Sigmoid colon (tissue), 6 donors: ENCODE measurements at regions not wholly inside any gene's neighbourhood (a gene's known extent, or its start where the extent isn't known, plus 50 kb on each side); places are given as distances from the start of the nearest gene placed in this dataset.

Experiments
- DNase-seq: peaks from one replicate; pipeline ENCODE4 v3.0.0-alpha.2; 2019
- H3K27ac ChIP-seq, 4 donors: fragments of 200-600 bp; sonication (generic); one replicate each; pipeline ENCODE4 v1.5.1; 2016 to 2019; ENCODE audit warnings: mild to moderate bottlenecking in 1 of 4
- H3K27me3 ChIP-seq, 3 donors: fragments of 200-600 bp; sonication (generic); one replicate each; pipeline ENCODE4 v1.5.1; 2019; ENCODE audit warnings: mild to moderate bottlenecking in 1 of 3
- H3K36me3 ChIP-seq, 4 donors: fragments of 200-600 bp; sonication (generic); one replicate each; pipeline ENCODE4 v1.5.1; 2016 to 2019
- H3K4me1 ChIP-seq, 4 donors: fragments of 200-600 bp; sonication (generic); one replicate each; pipeline ENCODE4 v1.5.1; 2017 to 2019
- H3K4me3 ChIP-seq, 4 donors: fragments of 200-600 bp; sonication (generic); one replicate each; pipeline ENCODE4 v1.5.1; 2017 to 2019; ENCODE audit warnings: mild to moderate bottlenecking in 2 of 4, moderate library complexity in 1 of 4
- H3K9me3 ChIP-seq, 4 donors: fragments of 200-600 bp in 3 of 4; sonication (generic) in 3 of 4; one replicate each; pipeline versions ENCODE4 v1.5.1 to v1.6.1; 2013 to 2019
- EP300 ChIP-seq, 4 donors: sonication (generic); formaldehyde crosslinking; IDR thresholded peaks; one replicate each; pipeline ENCODE4 v1.6.1; 2017; ENCODE audit warnings: antibody characterized with exemption in 4 of 4
- POLR2A ChIP-seq, 2 donors: fragments of 450-650 bp; IDR thresholded peaks; one replicate each; pipeline ENCODE4 v1.6.1; 2016; ENCODE audit warnings: antibody characterized with exemption in 2 of 2, mild to moderate bottlenecking in 2 of 2, moderate library complexity in 2 of 2
- POLR2AphosphoS5 ChIP-seq, 4 donors: sonication (generic); formaldehyde crosslinking; IDR thresholded peaks; one replicate each; pipeline ENCODE4 v1.6.1; 2017; ENCODE audit warnings: antibody characterized with exemption in 4 of 4
- WGBS, 2 donors: extraction: QIAGEN DNeasy Blood & Tissue Kit; methylation state at CpG; one replicate each; pipeline ENCODE4 v1.1.7; 2013; 5-methylcytosine and 5-hydroxymethylcytosine counted together
- intact Hi-C: fragments of 100-400 bp; cut with DNase I; formaldehyde crosslinking; loops from one replicate; pipeline ENCODE4 v1.15.1; 2023
- TF ChIP-seq, protein P1 (sequence below), 4 experiments: fragments of 450-650 bp in 3 of 4; fragments of 200-600 bp in 1 of 4; IDR thresholded peaks; one replicate each; pipeline ENCODE4 v1.5.1; 2016 to 2019; ENCODE audit warnings: antibody characterized with exemption in 4 of 4, mild to moderate bottlenecking in 3 of 4, moderate library complexity in 2 of 4
- donor health status: healthy with polysubstance abuse.
- donor health status: healthy.

DNA sequence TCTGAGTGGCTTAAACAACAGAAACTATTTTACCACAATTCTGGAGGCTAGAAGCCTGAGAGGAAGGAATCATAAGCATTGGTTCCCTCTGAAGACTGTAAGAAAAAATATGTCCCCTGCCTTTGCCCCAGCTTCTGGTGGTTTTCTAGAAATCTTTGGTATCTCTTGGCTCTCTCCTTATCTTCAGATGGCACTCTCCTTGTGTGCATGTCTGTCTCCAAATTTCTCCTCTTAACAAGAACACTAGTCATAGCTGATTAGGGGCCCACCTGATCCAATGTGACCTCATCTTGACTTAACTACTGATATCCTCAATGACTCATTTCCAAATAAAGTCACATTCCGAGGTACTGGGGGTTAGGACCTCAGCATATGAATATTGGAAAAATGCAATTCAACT is 635.0 kb upstream of the NR3C2 start:
- intact Hi-C loops, result no loop called here
- TF ChIP-seq POLR2AphosphoS5 (IDR thresholded peaks at IDR 0.05) (no peak), POLR2A (IDR thresholded peaks at IDR 0.05) (no peak), EP300 (IDR thresholded peaks at IDR 0.05) (no peak)
- TF ChIP-seq, protein P1, sequence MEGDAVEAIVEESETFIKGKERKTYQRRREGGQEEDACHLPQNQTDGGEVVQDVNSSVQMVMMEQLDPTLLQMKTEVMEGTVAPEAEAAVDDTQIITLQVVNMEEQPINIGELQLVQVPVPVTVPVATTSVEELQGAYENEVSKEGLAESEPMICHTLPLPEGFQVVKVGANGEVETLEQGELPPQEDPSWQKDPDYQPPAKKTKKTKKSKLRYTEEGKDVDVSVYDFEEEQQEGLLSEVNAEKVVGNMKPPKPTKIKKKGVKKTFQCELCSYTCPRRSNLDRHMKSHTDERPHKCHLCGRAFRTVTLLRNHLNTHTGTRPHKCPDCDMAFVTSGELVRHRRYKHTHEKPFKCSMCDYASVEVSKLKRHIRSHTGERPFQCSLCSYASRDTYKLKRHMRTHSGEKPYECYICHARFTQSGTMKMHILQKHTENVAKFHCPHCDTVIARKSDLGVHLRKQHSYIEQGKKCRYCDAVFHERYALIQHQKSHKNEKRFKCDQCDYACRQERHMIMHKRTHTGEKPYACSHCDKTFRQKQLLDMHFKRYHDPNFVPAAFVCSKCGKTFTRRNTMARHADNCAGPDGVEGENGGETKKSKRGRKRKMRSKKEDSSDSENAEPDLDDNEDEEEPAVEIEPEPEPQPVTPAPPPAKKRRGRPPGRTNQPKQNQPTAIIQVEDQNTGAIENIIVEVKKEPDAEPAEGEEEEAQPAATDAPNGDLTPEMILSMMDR (IDR thresholded peaks at IDR 0.05), result no peak
- H3K27me3 ChIP-seq, result no peaks in the 10 kb centered on the region

DNA sequence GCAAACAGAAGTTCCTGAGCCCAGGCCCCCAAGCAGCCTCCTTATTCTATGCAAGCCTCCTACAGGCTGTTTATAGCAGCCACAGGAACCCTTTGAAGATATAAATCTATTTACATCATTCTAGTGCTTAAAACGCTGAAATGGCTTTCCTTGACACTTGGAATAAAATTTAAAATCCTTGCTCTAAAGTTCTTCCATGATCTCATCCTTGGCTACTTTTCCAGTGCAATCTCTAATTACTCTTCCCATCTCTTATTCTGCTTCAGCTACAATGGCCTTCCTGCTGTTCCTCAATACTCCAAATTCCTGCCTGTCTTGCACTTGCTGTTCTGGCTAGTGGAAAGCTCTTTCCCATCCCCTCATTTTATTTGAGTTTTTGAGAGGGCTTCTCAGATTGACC is 634.2 kb upstream of the NR3C2 start:
- no peaks in the 10 kb centered on the region for H3K27me3 ChIP-seq
- 55 to 79% methylated on average over 1 of the region's 1 CpG for WGBS, 2 donors
- DNase-seq, result no peak
- no peaks in the 10 kb centered on the region for H3K9me3 ChIP-seq
- no peaks in the 10 kb centered on the region for H3K36me3 ChIP-seq
- intact Hi-C loops, result no loop called here
- no peak overlapping the region for H3K4me3 ChIP-seq
- H3K27ac ChIP-seq, result no peak overlapping the region
- H3K4me1 ChIP-seq, result no peaks in the 10 kb centered on the region
- TF ChIP-seq, protein P1 (IDR thresholded peaks at IDR 0.05), result no peak
- no peak for TF ChIP-seq POLR2AphosphoS5 (IDR thresholded peaks at IDR 0.05)
- TF ChIP-seq POLR2A (IDR thresholded peaks at IDR 0.05), result no peak
- no peak for TF ChIP-seq EP300 (IDR thresholded peaks at IDR 0.05)

More for the DNA sequence above, 635.0 kb upstream of the NR3C2 start:
- no peak overlapping the region for H3K4me3 ChIP-seq
- no peaks in the 10 kb centered on the region for H3K4me1 ChIP-seq
- H3K27ac ChIP-seq, result no peak overlapping the region
- no peaks in the 10 kb centered on the region for H3K9me3 ChIP-seq
- WGBS, 2 donors, result 84 to 88% methylated on average over 1 of the region's 1 CpG
- H3K36me3 ChIP-seq, result no peaks in the 10 kb centered on the region
- no peak for DNase-seq

DNA sequence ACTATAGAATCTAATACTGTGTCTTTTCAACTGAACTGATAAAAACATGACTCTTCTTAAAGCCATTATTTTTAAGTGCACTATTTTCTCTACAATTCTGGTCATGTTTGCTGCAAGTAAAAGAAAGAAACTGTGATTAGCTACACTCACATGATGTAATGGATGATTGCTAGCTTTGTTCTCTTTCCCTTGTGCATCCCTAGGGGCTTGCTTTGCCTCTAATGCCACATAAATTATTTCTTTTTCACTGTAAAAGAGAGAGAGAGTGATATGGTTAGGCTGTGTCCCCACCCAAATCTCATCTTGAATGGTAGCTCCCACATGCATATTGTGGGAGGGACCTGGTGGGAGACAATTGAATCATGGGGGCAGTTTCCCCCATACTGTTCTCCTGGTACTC is 630.2 kb upstream of the NR3C2 start:
- intact Hi-C loops, result no loop called here

DNA sequence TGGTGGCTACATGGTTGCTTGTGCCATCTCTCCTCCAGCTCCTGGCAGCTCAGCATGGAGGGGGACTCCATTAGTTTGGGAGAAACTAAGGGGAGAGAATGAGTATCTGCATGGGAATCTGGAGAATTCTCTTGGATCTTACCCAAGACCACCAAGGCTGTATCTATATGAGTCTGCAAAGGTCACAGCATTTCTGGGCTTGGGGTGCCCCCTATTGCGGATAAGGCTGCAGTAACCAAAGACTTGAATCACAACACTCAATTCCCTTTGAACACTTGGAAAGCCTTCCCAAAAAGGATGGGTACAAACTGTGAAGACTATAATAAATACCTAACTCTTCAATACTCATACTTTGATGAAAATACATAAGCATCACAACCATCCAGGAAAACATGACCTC is 623.5 kb upstream of the NR3C2 start:
- Histone ChIP-seq H3K27ac (no peak overlapping the region), H3K9me3 (no peaks in the 10 kb centered on the region), H3K36me3 (no peaks in the 10 kb centered on the region), H3K27me3 (no peaks in the 10 kb centered on the region), H3K4me3 (no peak overlapping the region), H3K4me1 (no peaks in the 10 kb centered on the region)
- WGBS, 2 donors, result 91 to 100% methylated on average over 1 of the region's 1 CpG
- TF ChIP-seq, protein P1 (IDR thresholded peaks at IDR 0.05), result no peak
- TF ChIP-seq POLR2AphosphoS5 (IDR thresholded peaks at IDR 0.05) (no peak), EP300 (IDR thresholded peaks at IDR 0.05) (no peak), POLR2A (IDR thresholded peaks at IDR 0.05) (no peak)
- DNase-seq, result no peak
- intact Hi-C loops, result no loop called here

More for the DNA sequence above, 630.2 kb upstream of the NR3C2 start:
- Histone ChIP-seq H3K36me3 (no peaks in the 10 kb centered on the region), H3K4me3 (no peak overlapping the region), H3K27me3 (no peaks in the 10 kb centered on the region), H3K9me3 (no peaks in the 10 kb centered on the region), H3K4me1 (no peaks in the 10 kb centered on the region), H3K27ac (no peak overlapping the region)
- no peak for DNase-seq
- TF ChIP-seq, protein P1 (IDR thresholded peaks at IDR 0.05), result no peak
- TF ChIP-seq EP300 (IDR thresholded peaks at IDR 0.05), result no peak
- no peak for TF ChIP-seq POLR2A (IDR thresholded peaks at IDR 0.05)
- no peak for TF ChIP-seq POLR2AphosphoS5 (IDR thresholded peaks at IDR 0.05)

DNA sequence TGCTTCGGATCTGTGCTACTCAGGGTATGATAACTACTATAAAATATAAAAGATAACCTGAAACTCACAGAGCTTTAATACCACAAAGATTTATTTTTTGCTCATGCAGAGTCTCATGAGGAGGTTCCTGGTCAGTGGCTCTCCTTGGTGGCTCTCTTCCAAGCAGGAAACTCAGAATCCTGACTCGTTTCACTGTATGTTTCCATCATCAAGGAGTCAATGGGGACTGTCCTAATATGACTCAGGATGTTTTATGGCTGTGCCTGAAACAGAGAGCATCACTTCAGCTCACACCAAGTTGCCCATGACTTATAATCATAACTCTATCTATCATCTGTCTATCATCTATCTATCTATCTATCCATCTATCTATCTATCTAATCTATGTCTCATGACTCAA is 620.8 kb upstream of the NR3C2 start:
- no peak overlapping the region for H3K4me3 ChIP-seq
- no peak for DNase-seq
- intact Hi-C loops, result no loop called here
- no peaks in the 10 kb centered on the region for H3K9me3 ChIP-seq
- no peaks in the 10 kb centered on the region for H3K36me3 ChIP-seq
- no peak for TF ChIP-seq POLR2AphosphoS5 (IDR thresholded peaks at IDR 0.05)
- no peak for TF ChIP-seq POLR2A (IDR thresholded peaks at IDR 0.05)
- TF ChIP-seq EP300 (IDR thresholded peaks at IDR 0.05), result no peak
- TF ChIP-seq, protein P1 (IDR thresholded peaks at IDR 0.05), result no peak
- H3K27ac ChIP-seq, result no peak overlapping the region
- H3K27me3 ChIP-seq, result no peaks in the 10 kb centered on the region
- no peaks in the 10 kb centered on the region for H3K4me1 ChIP-seq
- 55 to 67% methylated on average over 2 of the region's 2 CpGs for WGBS, 2 donors
